Eye (tissue), 1 donor: ENCODE measurements at regions not wholly inside any gene's neighbourhood (a gene's known extent, or its start where the extent isn't known, plus 50 kb on each side); places are given as distances from the start of the nearest gene placed in this dataset.

Experiments
- DNase-seq: peaks from one replicate; pipeline ENCODE4 v3.0.0-alpha.2; 2015

DNA sequence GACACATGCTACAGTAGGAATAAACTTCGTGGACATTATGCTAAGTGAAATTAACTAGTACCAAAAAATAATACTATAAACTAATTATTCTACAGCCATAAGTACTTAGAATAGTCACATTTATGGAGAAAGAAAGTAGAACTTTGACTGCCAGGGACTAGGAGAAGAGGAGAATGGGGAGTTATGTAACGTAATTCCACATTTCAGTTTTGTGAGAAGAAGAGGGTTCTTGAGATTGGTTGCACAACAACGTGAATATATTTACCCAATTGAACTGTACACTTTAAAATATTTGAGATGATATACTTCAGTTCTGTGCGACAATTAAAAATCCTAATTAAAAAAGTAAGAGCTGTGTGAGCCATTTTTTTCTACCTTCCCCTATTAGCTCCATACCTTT lies 1412.9 kb downstream of the PLA2G4A start:
- no peak for DNase-seq

DNA sequence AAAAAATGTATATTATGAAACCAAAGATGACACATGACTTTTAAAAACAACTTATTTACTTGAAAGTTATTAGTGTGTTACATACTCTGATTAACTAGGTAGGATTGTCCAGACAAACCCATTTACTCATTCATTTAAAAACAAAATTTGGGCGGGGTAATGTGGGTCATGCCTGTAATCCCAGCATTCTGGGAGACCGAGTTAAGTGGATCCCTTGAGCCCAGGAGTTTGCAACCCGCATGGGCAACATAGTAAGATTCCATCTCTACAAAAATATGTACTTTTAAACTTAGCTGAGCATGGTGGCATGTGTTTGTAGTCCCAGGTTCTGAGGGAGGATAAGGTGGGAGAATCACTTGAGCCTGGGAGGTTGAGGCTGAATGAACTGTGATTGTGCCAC lies 1414.7 kb downstream of the PLA2G4A start:
- DNase-seq: no peak

DNA sequence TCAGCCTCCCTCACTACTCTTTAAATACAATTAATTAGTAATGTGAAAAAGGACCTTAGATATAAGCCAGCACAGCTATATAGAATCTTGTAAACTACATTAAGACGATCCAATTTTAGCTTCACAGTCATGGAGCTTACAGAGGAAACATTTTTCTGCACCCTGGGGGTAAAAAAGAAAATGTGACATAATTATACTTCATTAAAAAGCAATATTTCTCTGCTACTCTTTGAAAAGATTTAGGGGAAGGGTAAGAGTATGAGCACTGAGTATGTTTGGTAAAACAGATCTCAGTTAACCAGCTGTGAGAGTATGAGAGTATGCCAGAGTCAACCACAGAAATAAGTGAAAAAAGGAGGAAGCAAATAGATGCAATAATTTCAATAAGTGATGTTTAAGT lies 1415.9 kb downstream of the PLA2G4A start:
- DNase-seq: no peak

DNA sequence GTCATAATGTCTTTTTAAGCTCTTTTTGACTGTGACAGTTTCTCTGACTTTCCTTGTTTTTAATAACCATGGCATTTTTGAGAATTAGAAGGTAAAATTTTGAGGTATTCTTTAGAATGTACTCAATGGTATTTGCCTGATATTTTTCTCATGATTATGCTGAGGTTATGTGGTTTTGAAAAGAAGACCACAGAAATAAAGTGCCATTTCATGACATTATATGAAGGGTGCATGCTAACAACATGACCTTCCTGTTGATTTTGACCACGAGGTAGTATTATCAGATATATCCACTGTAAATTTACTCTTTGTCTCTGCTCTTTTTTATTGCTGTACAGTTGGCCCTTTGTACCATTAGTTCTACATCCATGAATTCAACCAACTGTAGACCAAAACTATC lies 1418.5 kb downstream of the PLA2G4A start:
- DNase-seq: no peak

DNA sequence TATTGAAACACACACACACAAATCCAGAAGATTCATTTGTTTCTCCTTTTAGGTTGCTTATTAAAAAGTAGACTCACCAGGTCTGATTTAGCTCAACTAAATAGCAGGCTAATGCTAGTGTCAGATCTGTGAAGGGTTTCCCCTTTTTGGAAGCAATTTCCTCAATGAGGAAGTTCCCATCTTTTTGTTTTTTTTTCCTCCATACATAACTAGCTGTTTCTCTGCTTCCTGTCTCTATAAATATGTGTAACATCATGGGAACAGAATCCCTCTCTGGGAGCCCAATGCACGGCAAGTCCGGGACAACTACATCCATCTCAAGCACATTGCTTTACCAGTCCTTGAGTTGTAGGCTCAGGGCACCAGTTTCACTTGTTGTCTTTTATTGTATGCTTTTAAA lies 1421.1 kb downstream of the PLA2G4A start:
- no peak for DNase-seq

DNA sequence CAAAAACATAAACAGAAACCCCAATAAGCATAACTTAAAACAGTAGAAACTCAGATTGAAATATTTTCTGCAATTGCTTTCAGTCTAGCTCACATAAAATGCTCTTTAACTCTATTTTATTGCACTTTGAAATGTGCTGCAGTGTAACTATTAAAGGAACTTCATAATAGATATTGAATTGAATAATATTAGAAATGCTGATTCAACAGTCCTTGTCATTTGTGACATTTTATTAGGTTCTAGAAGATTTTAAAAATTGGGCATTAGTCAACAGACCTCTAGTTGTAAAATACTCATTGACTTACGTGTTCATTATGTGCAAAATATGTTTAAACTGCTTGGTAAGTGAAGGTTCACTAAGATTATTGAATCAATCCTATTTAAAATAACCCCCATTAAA lies 1422.3 kb downstream of the PLA2G4A start:
- no peak for DNase-seq

DNA sequence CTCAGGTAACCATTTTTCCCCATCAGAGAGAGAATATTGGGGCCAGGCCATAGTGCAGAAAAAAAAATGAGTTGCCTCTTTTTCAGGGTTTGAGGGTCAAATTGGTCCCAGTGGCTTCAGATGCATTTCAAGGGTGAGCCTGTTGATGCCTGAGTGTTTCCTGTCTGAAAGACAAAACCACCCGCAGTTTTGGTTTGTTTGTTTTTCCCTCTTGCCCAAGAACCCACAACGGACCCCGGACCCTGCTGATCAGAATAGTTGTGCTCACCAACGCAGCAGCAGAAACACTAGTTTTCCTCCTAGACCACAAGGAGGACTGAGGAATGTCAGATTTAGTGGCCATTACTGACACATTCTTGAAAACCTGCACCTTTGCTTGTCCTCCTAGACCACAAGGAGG lies 1433.1 kb downstream of the PLA2G4A start:
- no peak for DNase-seq

DNA sequence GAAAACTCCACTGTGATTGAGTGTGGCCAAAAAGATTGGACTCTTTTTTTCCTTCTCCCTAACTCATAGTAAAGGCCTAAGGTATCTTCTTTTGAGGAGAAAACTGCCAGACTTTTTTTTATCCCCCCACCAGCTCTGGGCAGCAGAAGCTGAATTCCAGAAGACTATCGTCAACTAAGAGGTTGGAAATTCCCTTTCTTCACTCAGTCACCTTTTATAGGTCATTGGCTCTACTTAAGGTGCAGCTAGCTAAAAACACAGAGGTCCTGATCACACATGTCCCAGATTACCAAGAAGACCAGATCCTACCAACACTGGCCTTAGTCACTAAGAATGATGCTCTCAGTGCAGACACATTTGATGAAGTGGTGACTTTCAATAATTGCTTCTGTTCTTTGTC lies 1441.2 kb downstream of the PLA2G4A start:
- DNase-seq: no peak

DNA sequence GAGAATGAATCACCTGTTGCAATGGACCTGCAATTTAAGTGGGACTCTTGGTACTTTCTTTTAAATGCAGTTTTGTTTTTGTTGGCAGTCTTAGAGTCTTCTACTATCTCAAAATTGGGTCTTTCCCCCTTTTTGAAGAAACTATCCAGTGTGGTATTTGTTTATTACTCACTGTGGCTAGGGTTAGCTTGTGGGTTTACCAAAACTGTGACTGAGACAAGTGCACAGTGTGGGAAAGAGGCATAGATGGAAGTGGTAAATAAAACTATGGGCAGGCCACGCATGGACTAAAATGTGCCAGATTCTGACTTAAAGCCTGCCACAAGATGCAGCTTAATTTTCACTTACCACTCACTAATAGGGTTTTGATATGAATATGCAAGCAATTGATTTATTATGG lies 1441.7 kb downstream of the PLA2G4A start:
- no peak for DNase-seq

DNA sequence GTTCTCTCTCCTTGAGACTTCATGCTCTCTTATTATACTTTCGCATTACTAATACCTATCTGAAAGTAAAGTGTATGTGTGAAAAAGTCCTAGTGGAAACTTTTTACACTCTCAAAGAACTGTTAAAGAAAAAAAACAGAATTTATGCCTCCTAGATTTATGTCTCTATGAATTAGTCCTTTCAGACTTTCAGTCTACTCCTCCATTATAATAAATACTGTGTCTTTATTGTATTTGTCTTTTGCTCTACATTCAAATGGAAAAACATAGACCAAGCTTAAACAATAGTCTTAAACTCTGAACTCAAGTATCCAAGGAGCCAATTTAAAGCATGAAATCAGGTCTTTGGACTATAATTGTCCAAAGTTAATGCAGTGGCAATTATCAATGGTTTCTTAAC lies 1449.0 kb downstream of the PLA2G4A start:
- DNase-seq: no peak

DNA sequence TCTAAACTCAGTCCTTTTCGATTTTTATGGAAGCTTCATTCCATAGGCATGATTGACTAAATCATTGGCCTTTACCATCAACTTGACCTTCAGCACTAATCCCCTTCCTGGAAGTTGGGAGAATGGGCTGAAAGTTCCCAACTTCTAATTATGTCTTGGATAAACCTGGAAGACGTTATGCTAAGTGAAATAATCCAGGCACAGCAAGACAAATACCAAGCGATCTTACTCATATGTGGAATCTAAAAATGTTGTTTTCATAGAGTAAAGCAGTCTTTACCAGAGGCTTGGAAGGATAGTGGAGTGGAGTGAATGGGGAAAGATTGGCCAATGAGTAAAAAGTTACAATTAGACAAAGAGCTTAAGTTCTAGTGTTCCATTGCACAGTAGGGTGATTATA lies 1453.2 kb downstream of the PLA2G4A start:
- no peak for DNase-seq

DNA sequence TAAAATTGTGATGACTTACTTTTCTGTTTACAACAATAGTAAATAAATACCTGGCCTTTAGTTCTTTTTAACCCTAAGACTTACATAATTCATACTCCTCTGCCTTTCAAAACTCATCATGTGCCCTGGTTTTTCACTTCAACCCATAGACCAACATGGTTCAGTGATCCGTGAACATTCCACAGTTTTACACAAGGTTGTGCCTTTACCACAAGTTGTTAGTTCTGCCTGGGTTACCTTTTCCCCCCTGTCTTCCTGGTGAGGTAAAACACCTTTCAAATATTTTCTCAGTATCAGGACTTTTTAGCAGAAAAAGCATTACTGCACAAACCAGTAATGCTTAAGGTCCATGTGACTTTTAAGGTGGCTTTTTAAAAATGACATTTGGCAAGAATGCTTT lies 1466.4 kb downstream of the PLA2G4A start:
- DNase-seq: no peak

DNA sequence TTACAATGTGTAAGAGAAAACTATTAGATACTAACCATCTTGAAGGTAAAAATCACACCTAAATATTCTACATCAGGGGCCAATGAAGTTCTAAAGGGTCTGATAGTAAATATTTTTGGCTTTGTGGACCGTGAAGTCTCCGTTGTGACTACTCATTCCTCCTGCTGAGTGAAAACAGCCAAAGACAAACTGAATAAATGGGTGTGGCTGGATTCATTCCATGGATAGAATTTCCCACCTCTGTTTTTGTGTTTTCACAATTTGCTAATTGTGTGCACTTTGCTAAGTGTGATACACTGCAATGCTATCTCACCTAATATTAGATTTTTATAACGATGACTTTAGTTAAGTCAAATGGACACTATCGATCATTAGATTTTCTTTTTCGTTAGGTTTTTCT lies 1474.0 kb downstream of the PLA2G4A start:
- DNase-seq: no peak

DNA sequence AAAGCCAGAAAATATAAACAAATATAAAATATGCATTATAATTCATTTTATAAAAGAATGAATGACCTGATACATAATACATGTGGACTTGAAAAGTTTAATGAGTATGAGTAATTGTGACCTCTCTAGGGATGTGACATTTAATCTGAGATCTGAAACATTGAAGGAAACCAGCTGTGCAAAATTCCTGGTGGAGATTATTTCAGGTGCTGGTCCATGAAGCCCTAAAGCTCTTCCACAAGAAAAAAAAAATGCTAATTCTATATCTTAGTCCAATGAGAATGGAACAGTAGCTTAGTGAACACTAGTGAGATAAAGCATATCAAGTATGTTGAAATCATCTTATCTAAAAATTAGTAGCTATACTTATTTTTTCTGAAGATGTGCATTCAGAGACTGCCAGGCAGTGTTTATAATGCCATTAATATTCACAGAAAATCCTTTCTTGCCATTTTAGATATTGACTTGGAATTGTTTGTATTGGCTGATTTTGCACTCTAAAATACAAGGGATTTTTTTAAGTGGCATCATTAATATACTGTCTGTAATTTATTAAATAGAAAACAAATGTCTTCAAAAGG lies 1485.9 kb downstream of the PLA2G4A start:
- peak; percentile 21 for DNase-seq

DNA sequence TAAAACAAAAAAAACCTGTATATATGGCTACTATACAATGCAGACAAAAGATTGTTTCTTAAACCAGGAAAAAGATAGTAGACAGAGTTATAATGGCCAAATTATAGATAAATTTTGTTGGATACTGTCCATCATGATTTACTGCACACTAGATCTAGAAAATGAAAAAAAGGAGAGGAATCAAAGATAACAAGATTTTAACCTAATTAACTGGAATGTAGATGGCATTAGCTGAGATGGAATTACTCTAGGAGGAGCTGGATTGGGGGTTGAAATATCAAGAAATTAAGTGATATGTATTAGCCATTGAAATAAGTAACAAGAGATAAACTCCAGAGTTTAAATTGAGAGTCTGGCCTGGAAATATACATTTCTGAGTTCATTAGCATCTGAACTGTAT lies 1489.1 kb downstream of the PLA2G4A start:
- no peak for DNase-seq

DNA sequence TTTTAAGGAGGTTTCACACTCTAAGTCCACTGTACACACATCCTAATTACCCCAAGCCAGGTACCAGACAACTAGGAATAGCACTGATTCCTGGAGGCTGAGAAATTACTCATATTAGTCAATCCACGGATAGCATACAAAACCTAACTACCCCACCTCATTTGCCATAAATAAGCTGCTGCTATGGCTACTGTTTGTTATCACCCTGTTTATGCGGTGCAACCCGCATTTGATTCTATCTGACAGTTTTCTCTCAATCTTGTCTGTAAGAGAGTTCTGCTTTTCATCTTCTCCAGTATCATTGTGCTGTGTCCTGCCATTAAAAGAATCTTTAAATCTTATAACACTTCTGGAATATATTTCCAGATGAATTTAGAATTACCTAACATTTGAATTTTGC lies 1496.5 kb downstream of the PLA2G4A start:
- DNase-seq: no peak

DNA sequence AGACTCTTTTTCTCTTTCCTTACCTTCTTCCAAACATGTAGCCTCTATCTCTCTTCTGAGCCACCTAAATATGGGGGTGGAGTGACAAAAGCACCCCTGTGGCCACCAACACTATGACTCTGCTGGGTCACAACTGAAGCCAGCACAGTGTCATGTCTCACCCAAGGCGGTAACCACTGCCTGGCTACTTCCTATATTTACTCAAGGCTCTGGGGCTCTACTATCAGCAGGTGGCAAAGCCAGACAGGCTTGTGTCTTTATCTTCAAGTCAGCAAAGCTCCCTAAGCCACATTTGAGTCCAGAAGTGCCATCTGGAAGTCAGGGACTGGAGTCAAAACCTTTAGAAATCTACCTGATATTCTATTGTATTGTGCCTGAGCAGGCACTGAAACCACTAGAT lies 1515.2 kb downstream of the PLA2G4A start:
- DNase-seq: no peak

DNA sequence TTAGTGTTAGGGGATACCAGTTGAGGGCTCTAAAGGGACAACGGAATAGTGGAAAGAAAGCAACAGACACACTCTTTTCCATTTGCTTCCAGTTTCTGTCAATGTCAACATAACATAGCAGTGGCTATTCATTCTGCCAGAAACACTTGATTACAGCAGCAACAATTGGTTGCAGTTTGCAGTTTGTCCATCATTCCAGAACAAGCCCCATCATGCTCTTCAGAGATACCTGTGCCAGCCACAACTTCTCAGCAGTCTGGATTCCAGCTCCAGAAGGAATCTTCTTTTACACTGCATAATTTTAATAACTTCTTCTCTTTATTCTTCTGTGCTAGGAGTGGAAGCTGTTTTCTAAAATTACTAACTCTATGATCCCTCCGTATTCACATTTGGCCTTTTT lies 1521.4 kb downstream of the PLA2G4A start:
- no peak for DNase-seq

DNA sequence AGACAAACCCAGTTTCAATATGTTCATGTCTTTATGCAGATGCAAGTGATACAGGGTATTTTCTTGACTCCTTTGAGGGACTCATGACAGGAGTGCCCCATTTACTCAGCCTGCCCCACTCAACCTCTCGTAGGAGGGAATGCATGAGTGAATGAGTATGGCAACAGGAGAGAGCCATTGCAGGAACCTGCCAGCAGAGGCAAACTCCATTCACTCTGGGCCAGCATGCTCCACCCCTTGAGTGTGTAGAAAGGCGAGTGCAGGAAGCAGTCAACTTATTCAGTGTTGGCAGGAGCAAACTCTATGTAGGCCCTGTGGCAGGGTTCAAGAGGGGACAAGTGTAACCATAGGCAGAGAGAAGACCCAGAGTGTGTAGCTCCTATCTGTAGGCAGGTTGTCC lies 1526.3 kb downstream of the PLA2G4A start:
- DNase-seq: no peak

DNA sequence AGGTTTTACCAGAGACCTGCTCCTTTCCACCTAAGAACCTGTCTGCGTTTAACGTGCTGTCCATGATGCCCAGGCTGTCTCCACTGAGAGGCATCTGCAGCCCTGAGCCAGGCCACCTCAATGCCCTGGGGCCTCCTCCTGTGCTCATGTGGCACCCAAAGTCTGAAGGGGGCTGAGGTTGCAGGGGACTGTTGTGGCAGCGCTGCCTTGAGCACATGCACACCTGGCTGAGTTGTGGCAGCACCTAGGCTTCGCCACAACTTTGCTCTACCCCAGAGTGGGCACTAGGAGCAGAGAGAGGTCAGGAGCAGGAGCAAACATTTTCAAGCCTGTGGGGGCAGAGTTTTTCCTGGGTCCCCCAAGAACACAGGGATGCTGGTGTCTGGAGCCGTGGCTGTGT lies 1527.1 kb downstream of the PLA2G4A start:
- DNase-seq: no peak

DNA sequence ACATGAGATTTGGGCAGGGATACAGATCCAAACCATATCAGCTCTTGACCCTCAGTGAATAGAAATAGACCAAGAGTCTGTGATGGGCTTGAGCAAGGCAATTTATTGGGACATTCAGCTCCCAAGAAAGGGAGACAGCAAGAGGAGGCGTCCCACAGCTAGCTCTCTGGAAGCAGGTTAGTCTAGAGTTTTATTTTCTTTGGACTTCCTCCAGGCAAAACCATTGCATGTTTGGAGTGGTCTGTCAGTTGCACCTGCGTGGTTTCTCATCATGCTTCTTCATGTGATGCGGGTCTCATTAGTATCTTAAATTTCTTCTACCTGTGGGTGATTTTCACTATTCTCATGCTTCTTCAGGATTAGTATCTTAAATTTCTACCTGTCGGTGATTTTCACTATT lies 1530.6 kb downstream of the PLA2G4A start:
- no peak for DNase-seq

DNA sequence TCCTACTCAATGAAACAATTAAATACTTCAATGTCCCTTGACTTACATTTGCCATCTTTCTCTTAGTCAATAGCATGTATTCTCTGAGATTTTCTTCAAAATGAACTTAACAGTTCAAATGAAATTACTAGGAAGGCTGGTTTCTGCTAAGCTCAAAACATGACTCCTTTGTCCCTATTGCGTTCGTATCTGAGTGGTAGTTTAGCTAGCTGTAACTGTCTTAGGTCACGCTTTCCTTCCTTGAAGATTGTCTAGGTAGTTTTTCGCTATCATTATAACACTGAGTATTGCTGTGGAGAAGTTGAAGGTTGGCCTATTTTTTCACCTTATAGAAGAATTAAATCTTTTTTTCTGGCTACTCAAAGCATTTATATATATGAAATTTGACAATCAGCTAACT lies 1535.2 kb downstream of the PLA2G4A start:
- DNase-seq: no peak

DNA sequence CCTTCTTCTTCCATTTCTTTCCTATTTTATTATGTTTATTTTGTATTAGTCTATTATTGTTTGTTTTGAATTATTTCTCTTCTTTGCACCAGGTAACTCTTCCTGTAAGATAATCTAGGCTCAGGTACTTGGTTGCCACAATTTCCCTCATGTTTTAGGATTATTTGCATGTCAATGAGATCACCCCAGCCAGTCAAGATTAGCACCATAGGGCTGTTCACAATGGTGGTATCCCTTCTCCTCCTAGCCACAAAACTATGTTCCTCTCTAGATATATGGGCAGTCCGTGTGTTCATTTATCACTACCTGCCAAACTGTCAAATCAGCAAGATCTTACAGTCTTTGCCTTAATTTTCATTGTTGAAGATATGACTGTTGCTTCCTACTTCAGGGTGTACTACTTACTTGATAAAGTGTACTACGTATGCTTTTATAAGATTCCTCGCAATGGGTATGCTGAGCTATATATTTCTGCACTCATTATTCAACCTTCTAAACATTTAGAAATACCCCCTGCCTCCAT lies 1536.2 kb downstream of the PLA2G4A start:
- no peak for DNase-seq

DNA sequence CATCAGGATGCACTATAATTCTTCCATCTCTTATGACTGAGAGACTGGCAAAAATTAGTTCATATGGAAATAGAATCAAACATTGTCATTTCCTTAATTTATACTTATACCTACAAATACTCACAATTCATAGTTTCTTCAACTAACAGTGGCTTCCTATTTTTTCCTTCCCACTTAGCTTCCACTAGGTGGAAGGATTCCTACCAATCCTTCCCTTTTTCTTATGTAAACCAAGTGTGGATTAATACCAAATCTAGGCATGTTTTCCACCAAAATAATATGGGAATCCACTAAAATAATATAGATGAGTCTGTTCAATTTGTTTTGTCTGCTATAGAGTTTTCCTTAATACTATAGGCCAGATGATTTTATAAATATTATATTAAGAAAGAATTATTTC lies 1537.1 kb downstream of the PLA2G4A start:
- no peak for DNase-seq

DNA sequence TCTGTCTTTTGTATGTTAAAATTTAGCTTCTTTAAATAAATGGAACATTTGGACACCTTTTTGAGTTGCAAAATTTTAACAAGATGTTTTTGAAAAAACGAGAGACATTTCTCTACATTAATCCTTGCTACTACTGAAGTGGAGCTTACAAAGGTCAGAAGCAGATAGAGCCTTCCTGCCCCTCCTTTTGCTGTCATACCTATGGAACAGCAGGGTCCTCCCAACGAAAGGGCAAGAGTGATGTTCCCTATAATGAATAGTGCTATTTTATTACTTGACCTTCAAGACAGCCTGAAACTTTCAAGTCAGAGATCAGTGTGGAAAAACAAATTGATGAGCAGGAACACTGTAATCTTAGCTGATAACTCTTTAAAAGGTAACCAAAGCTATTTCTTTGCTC lies 1538.9 kb downstream of the PLA2G4A start:
- DNase-seq: no peak
